ENCODE measurements at regions not wholly inside any gene's neighbourhood (a gene's known extent, or its start where the extent isn't known, plus 50 kb on each side); places are given as distances from the start of the nearest gene placed in this dataset.

GRCh38 chr5:104385906-104386305, 823.3 kb upstream of the NUDT12 start:
- H3K27me3 ChIP-seq = no peaks in the 10 kb centered on the region
- ATAC-seq (ENCODE audit: low FRiP score in 2 of 2) (no peak), DNase-seq (no peak)
- no peak overlapping the region for H3K27ac ChIP-seq
- TF ChIP-seq POLR2A (IDR thresholded peaks at IDR 0.05) = no peak
- no peak for TF ChIP-seq EP300 (IDR thresholded peaks at IDR 0.05)
- TF ChIP-seq, protein P1, sequence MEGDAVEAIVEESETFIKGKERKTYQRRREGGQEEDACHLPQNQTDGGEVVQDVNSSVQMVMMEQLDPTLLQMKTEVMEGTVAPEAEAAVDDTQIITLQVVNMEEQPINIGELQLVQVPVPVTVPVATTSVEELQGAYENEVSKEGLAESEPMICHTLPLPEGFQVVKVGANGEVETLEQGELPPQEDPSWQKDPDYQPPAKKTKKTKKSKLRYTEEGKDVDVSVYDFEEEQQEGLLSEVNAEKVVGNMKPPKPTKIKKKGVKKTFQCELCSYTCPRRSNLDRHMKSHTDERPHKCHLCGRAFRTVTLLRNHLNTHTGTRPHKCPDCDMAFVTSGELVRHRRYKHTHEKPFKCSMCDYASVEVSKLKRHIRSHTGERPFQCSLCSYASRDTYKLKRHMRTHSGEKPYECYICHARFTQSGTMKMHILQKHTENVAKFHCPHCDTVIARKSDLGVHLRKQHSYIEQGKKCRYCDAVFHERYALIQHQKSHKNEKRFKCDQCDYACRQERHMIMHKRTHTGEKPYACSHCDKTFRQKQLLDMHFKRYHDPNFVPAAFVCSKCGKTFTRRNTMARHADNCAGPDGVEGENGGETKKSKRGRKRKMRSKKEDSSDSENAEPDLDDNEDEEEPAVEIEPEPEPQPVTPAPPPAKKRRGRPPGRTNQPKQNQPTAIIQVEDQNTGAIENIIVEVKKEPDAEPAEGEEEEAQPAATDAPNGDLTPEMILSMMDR (IDR thresholded peaks at IDR 0.05) = no peak
- TF ChIP-seq POLR2AphosphoS5 (IDR thresholded peaks at IDR 0.05) = no peak
- no peaks in the 10 kb centered on the region for H3K9me3 ChIP-seq
- H3K4me1 ChIP-seq = no peaks in the 10 kb centered on the region
- no peaks in the 10 kb centered on the region for H3K36me3 ChIP-seq
- no peak overlapping the region for H3K4me3 ChIP-seq
- WGBS, 2 donors = 58 to 64% methylated on average over 3 of the region's 3 CpGs

- WGBS, 2 donors = 15 to 26% methylated on average over 1 of the region's 1 CpG
- ATAC-seq (ENCODE audit: low FRiP score in 2 of 2) (no peak), DNase-seq (no peak)
- Histone ChIP-seq H3K4me3 (no peak overlapping the region), H3K9me3 (no peaks in the 10 kb centered on the region), H3K27me3 (no peaks in the 10 kb centered on the region), H3K36me3 (no peaks in the 10 kb centered on the region), H3K4me1 (no peaks in the 10 kb centered on the region), H3K27ac (no peak overlapping the region)
- TF ChIP-seq POLR2AphosphoS5 (IDR thresholded peaks at IDR 0.05) = no peak
- no peak for TF ChIP-seq POLR2A (IDR thresholded peaks at IDR 0.05)
- TF ChIP-seq EP300 (IDR thresholded peaks at IDR 0.05) = no peak
- TF ChIP-seq, protein P1 (IDR thresholded peaks at IDR 0.05) = no peak
Measured at GRCh38 chr5:104375345-104375744, 812.8 kb upstream of the NUDT12 start.

DNA sequence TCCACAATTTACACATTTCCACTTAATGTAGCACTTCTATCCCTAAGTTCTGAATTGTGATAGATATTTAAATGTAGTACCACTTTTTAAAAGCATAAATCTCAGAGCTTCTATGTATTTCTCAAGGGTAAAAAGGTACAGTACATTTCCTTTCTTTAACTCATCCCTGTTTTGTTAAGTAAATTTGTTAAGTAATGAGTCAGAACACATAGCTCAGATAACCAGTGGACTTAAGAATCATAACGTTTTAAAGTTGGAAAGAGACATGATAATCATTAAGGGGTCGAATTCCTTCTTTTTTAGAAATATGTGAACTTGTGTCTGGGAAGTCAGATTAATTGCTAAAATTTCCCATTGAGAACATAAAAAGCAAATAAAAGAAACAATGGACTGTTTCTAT, 810.2 kb upstream of the NUDT12 start:
- H3K9me3 ChIP-seq = no peaks in the 10 kb centered on the region
- DNase-seq (no peak), ATAC-seq (ENCODE audit: low FRiP score in 2 of 2) (no peak)
- WGBS, 2 donors = 43 to 47% methylated on average over 2 of the region's 2 CpGs
- no peak overlapping the region for H3K4me3 ChIP-seq
- TF ChIP-seq POLR2AphosphoS5 (IDR thresholded peaks at IDR 0.05) (no peak), EP300 (IDR thresholded peaks at IDR 0.05) (no peak), POLR2A (IDR thresholded peaks at IDR 0.05) (no peak)
- TF ChIP-seq, protein P1 (IDR thresholded peaks at IDR 0.05) = no peak
- no peaks in the 10 kb centered on the region for H3K27me3 ChIP-seq
- no peaks in the 10 kb centered on the region for H3K36me3 ChIP-seq
- no peaks in the 10 kb centered on the region for H3K4me1 ChIP-seq
- H3K27ac ChIP-seq = no peak overlapping the region

GRCh38 chr5:104372376-104372775, 809.8 kb upstream of the NUDT12 start:
- no peaks in the 10 kb centered on the region for H3K36me3 ChIP-seq
- no peaks in the 10 kb centered on the region for H3K4me1 ChIP-seq
- ATAC-seq (ENCODE audit: low FRiP score in 2 of 2) (no peak), DNase-seq (no peak)
- 61 to 70% methylated on average over 10 of the region's 10 CpGs for WGBS, 2 donors
- H3K4me3 ChIP-seq = no peak overlapping the region
- TF ChIP-seq EP300 (IDR thresholded peaks at IDR 0.05) (no peak), POLR2A (IDR thresholded peaks at IDR 0.05) (no peak), POLR2AphosphoS5 (IDR thresholded peaks at IDR 0.05) (no peak)
- TF ChIP-seq, protein P1 (IDR thresholded peaks at IDR 0.05) = no peak
- H3K27ac ChIP-seq = no peak overlapping the region
- no peaks in the 10 kb centered on the region for H3K9me3 ChIP-seq
- H3K27me3 ChIP-seq = no peaks in the 10 kb centered on the region

GRCh38 chr5:104370523-104370922, 807.9 kb upstream of the NUDT12 start:
- H3K9me3 ChIP-seq = no peaks in the 10 kb centered on the region
- TF ChIP-seq POLR2A (IDR thresholded peaks at IDR 0.05) (no peak), POLR2AphosphoS5 (IDR thresholded peaks at IDR 0.05) (no peak), EP300 (IDR thresholded peaks at IDR 0.05) (no peak)
- TF ChIP-seq, protein P1 (IDR thresholded peaks at IDR 0.05) = no peak
- no peak overlapping the region for H3K4me3 ChIP-seq
- no peaks in the 10 kb centered on the region for H3K4me1 ChIP-seq
- H3K27ac ChIP-seq = no peak overlapping the region
- no peak for DNase-seq
- ATAC-seq (ENCODE audit: low FRiP score in 2 of 2) = no peak
- H3K27me3 ChIP-seq = no peaks in the 10 kb centered on the region
- WGBS, 2 donors = 52 to 58% methylated on average over 1 of the region's 1 CpG
- H3K36me3 ChIP-seq = no peaks in the 10 kb centered on the region
